Loucy (cell line): ENCODE measurements at regions not wholly inside any gene's neighbourhood (a gene's known extent, or its start where the extent isn't known, plus 50 kb on each side); places are given as distances from the start of the nearest gene placed in this dataset.

Experiments used
- H2AFZ ChIP-seq: fragments of 200-600 bp; sonication (generic); 2 replicates; pipeline ENCODE4 v1.6.0; 2016; ENCODE audit warnings: antibody characterized with exemption, mild to moderate bottlenecking, low read length, moderate library complexity
- H3F3A ChIP-seq: fragments of 200-600 bp; 2 replicates; pipeline ENCODE4 v1.6.0; 2016; ENCODE audit warnings: antibody characterized with exemption, low read depth, mild to moderate bottlenecking
- H3K27me3 ChIP-seq: fragments of 200-600 bp; sonication (generic); 2 replicates; pipeline ENCODE4 v1.6.1; 2014; ENCODE audit warnings: low read length, mild to moderate bottlenecking; ENCODE audit not compliant: insufficient read depth, poor library complexity, severe bottlenecking
- H3K36me3 ChIP-seq: fragments of 200-600 bp; sonication (generic); 2 replicates; pipeline ENCODE4 v1.6.1; 2016; ENCODE audit warnings: low read length; ENCODE audit not compliant: insufficient read depth
- H3K4me1 ChIP-seq: fragments of 200-600 bp; sonication (generic); 2 replicates; pipeline ENCODE4 v1.5.1; 2014; ENCODE audit warnings: low read length, mild to moderate bottlenecking; ENCODE audit not compliant: insufficient read depth, poor library complexity, severe bottlenecking
- H3K4me2 ChIP-seq: fragments of 200-600 bp; sonication (generic); 2 replicates; pipeline ENCODE4 v1.6.0; 2014; ENCODE audit warnings: antibody characterized with exemption, low read length, low read depth, mild to moderate bottlenecking; ENCODE audit not compliant: poor library complexity, severe bottlenecking
- H3K4me3 ChIP-seq: fragments of 200-600 bp; sonication (generic); 2 replicates; pipeline ENCODE4 v1.5.1; 2014; ENCODE audit warnings: low read length, mild to moderate bottlenecking, mixed read lengths; ENCODE audit not compliant: poor library complexity, severe bottlenecking
- H3K79me2 ChIP-seq: fragments of 200-600 bp; sonication (generic); 2 replicates; pipeline ENCODE4 v1.6.1; 2014; ENCODE audit warnings: low read length; ENCODE audit not compliant: insufficient read depth
- H3K9ac ChIP-seq: fragments of 200-600 bp; sonication (generic); 2 replicates; pipeline ENCODE4 v1.6.0; 2014; ENCODE audit warnings: mild to moderate bottlenecking, low read depth, low read length, moderate library complexity; ENCODE audit not compliant: poor library complexity, severe bottlenecking
- H3K9me2 ChIP-seq: fragments of 200-600 bp; sonication (generic); replicated peaks from 2 replicates; pipeline ENCODE4 v1.6.1; 2016; ENCODE audit warnings: low read depth, low read length, mixed read lengths
- H3K9me3 ChIP-seq: fragments of 200-600 bp; sonication (generic); 2 replicates; pipeline ENCODE4 v1.6.1; 2014; ENCODE audit warnings: mild to moderate bottlenecking, antibody characterized with exemption, low read length, low read depth; ENCODE audit not compliant: insufficient read depth
- H4K20me1 ChIP-seq: fragments of 200-600 bp; sonication (generic); 2 replicates; pipeline ENCODE4 v1.6.0; 2014; ENCODE audit warnings: antibody characterized with exemption, low read length, mild to moderate bottlenecking; ENCODE audit not compliant: insufficient read depth, poor library complexity, severe bottlenecking
- CTCF ChIP-seq: fragments of 200-600 bp; sonication (generic); conservative IDR thresholded peaks from 2 replicates; pipeline ENCODE4 v1.5.1; 2014; ENCODE audit warnings: mild to moderate bottlenecking, antibody characterized with exemption, low read length
- EZH2phosphoT487 ChIP-seq: fragments of 200-600 bp; IDR thresholded peaks from 2 replicates; pipeline ENCODE4 v1.6.1; 2018; ENCODE audit warnings: antibody characterized with exemption, mild to moderate bottlenecking, moderate library complexity, borderline replicate concordance

- no peak overlapping the region for H3K4me2 ChIP-seq
- no peak overlapping the region for H3K9ac ChIP-seq
- no peaks in the 10 kb centered on the region for H4K20me1 ChIP-seq
- H3K9me3 ChIP-seq = no peaks in the 10 kb centered on the region
- H3K36me3 ChIP-seq = no peaks in the 10 kb centered on the region
- H3K4me3 ChIP-seq = no peak overlapping the region
- no peaks in the 10 kb centered on the region for H3K9me2 ChIP-seq
- TF ChIP-seq CTCF (peak; percentile 94), EZH2phosphoT487 (no peak)
- H2AFZ ChIP-seq = no peak overlapping the region
- no peaks in the 10 kb centered on the region for H3F3A ChIP-seq
- no peaks in the 10 kb centered on the region for H3K79me2 ChIP-seq
- no peaks in the 10 kb centered on the region for H3K4me1 ChIP-seq
- H3K27me3 ChIP-seq = no peaks in the 10 kb centered on the region
These were observed 976.3 kb upstream of the FAT3 start for GRCh38 chr11:91248199-91248807.

- no peaks in the 10 kb centered on the region for H3K9me3 ChIP-seq
- H3K36me3 ChIP-seq = no peaks in the 10 kb centered on the region
- H3K27me3 ChIP-seq = no peaks in the 10 kb centered on the region
- H3F3A ChIP-seq = no peaks in the 10 kb centered on the region
- H4K20me1 ChIP-seq = no peaks in the 10 kb centered on the region
- TF ChIP-seq CTCF = no peak
- no peak for TF ChIP-seq EZH2phosphoT487
- H3K4me3 ChIP-seq = no peak overlapping the region
- H3K79me2 ChIP-seq = no peaks in the 10 kb centered on the region
- H3K9ac ChIP-seq = no peak overlapping the region
- no peak overlapping the region for H3K4me2 ChIP-seq
- no peaks in the 10 kb centered on the region for H3K4me1 ChIP-seq
- H2AFZ ChIP-seq = no peak overlapping the region
- no peaks in the 10 kb centered on the region for H3K9me2 ChIP-seq
These were observed 977.4 kb upstream of the FAT3 start for GRCh38 chr11:91247009-91247735.

DNA sequence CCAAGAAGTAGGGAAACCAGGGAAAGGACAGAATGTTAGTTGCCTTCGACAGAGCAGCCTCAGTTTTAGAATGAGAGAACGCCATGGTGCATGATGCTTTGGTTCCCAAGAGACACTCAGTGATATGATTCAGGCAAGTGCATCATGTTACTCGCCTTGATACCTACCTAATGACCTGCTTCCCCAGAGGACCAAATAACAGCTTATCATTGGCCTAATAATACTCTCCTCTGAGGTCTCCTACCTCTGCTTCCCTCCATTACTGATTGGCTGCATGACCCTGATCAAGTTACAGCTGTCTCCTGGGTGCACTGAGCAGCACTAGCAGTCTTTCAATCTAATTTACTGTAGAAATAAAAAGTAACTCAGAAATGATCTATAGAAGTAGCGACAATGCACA lies 979.7 kb upstream of the FAT3 start:
- H3F3A ChIP-seq = no peaks in the 10 kb centered on the region
- no peak overlapping the region for H2AFZ ChIP-seq
- H3K4me3 ChIP-seq = no peak overlapping the region
- TF ChIP-seq EZH2phosphoT487 = no peak
- no peak for TF ChIP-seq CTCF
- no peaks in the 10 kb centered on the region for H3K9me2 ChIP-seq
- no peaks in the 10 kb centered on the region for H3K9me3 ChIP-seq
- no peak overlapping the region for H3K4me2 ChIP-seq
- H3K79me2 ChIP-seq = no peaks in the 10 kb centered on the region
- H3K4me1 ChIP-seq = no peaks in the 10 kb centered on the region
- H4K20me1 ChIP-seq = no peaks in the 10 kb centered on the region
- no peaks in the 10 kb centered on the region for H3K36me3 ChIP-seq
- H3K27me3 ChIP-seq = no peaks in the 10 kb centered on the region
- no peak overlapping the region for H3K9ac ChIP-seq
